CD4-positive, alpha-beta T cell treated with Interleukin-21 for 1 hour (primary cell): ENCODE measurements at regions not wholly inside any gene's neighbourhood (a gene's known extent, or its start where the extent isn't known, plus 50 kb on each side); places are given as distances from the start of the nearest gene placed in this dataset.

Source experiments
- DNase-seq: peaks from one replicate; pipeline ENCODE4 v3.0.0-alpha.2; 2020

DNA sequence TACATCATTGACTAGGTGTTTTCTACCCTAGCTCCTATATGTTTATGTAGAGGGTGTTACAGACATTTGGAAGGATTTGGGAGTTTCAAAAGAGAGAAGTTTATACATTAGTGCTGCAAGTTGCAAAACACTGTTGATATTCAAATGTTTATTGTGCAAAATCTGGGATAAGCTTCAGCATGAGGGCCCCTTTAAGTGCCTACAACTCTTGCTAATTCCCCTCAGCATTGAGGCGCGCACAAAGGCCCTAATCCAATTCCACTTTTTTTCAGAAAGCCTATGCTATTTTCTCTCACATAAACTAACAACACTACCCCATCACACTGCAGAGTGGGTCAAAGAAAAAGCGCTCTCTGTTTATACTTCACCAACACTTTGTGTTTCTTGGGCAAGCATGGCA is 208.0 kb downstream of the NR2F2 start:
- no peak for DNase-seq

DNA sequence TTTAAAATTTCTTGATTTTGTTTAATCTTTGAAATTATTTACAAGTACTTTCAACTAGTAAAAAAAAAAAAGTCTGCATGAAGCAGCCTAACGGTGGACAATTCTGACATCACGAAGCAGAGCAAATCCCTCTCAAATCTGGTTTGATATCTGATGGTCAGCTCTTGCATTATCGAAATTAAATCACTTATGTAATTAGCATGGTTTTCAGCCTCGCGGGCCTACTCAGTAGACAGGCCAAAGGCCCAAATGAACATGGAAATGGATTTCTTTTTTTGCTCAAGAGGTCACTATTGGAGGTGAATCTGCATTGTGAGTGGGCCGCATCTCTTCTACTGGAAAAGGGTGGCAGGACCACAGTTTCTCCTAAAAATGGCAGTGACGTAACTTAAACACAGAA is 209.8 kb downstream of the NR2F2 start:
- no peak for DNase-seq

DNA sequence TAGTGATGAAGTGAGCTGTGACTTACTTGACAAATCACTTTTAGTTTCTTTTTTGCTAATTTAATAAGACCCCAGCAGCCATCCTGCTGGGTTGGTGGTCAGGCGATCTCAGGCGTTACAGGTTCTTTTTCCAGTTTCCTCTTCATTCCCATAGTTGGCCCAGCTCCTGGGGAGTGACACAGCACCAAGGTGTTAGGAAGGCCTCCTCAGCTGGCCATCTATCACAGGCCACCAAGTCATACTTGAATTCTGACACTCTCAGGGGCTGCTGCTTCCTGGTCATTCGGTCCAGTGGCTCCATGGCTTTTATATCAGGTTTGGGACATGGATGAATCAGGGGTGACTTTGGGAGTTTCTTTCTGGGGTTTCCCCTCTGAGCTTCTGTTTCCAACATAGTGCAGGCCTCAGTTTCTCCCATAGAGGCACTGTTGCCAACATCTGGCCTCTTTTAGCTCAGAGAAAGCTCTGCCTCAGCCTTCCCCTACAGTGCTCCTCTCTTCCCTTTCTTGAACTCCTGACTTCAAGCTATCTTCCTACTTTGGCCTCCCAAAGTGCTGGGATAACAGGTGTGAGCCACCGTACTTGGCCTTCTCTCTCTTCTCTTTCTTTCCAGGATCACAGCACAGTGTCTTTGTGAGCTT is 211.8 kb downstream of the NR2F2 start:
- no peak for DNase-seq

DNA sequence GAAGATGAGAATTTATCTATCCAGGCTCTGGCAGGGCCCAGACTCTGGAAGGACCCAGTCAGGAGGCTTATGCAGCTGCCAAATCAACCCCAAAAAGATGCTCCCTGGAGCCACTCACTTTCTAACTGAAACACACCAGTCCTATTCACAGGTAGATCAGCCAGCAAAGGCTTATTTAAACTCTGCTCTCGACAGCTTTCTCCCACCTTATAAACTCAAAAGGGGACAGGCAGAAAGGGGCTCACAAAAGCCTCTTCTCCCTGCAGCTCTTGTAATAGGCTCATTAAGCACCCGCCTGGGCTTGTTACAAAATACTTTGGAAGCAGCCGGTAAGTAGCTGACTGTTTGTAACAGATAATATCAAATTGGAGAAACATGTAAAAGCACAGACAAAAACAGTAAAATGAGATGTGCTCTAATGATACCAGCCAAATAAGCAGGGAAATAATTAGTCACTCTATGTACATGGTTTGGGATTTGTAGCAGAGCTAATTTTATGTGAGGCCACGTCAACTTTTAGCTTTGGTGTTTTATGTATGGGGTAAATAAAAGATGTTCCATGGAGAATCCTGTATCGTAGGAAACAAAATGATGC is 213.8 kb downstream of the NR2F2 start:
- no peak for DNase-seq

DNA sequence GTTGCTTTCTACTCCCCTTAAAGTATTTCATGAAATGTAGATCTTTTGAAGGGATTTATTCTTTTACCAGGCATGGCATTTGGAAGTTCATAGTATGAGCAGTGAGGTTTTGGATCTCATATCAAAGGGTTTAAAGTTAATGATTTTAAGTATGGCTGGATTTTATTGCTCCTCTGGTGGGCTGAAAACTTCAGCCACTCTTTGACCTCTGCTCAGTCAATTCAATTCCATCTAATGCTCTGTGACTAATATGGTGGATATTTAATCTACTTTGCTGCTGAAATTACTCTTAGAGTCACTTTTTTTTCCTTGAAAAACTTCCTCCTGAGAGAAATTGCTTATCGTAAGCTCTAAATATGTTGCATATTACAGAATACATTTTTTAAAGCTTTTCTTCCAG is 218.6 kb downstream of the NR2F2 start:
- DNase-seq: no peak

DNA sequence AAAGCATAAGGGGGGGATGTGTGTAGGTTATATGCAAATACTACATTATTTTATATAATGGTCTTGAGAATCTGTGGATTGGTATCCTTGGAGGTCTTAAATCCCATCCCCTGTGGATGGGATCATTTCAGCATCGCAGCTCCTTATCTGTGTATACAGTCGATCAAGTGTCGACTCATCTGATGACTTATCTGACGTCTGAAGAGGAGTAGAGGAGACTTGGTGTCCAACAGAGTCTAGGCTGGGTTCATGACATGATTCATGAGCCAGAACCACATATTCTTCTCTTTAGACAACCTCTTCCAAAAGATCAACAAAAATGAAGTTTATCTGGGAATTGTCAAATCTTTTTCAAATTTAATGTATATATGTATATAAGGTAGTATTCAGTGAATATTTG is 220.7 kb downstream of the NR2F2 start:
- DNase-seq: no peak

DNA sequence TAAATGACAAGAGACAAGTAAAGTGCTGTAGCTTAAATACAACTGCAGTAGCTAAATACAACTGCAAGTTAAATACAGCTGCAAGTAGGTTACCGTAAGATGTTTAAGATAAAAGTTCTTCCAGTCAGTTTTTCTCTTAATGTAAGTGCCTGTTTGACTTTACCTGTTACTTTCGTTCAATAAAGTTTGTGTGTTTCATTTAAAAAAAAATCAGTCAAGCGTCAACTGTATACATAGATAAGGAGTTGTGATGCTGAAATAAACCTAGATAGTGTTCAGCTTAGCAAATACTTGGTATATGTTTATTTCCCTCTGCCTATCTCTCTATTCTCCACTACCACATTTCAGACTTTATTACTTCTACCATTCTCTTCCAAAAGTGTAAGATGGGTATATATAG is 221.2 kb downstream of the NR2F2 start:
- no peak for DNase-seq

DNA sequence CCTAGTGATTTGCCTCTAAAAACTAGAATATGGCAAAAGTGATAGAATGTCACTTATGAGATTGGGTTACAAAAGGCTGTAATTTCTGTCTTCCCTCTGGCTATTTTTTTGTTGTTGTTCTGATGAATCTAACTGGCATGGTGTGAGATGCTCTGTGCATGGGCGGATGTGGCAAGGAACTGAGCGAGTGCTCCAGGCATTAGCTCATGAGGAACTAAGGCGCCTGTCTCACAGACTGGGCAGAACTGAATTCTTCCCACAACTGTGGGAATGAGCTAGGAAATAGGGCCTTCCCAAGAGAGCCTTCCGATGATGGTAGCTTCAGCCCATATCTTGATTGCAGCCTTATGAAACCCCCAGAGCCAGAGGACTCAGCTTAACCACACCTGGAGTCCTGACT is 222.5 kb downstream of the NR2F2 start:
- DNase-seq: no peak

DNA sequence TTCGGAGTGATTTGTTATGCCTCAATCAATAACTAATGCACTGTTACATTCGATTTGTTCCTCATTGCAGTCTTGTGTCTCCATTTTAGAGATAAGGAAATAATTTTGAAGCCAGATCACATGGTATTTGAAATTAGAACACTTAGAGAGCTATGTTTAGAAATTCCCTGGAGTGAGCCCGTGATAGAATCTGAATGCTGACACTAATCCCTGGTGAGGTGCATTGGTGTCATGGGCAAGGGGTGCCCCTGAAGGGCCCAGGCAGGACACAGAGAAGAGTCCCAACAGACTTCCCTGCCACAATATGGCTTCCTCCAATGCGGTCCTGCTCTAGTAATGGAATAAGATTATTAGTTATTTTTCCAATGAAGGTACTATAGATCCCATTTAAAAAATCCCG is 223.0 kb downstream of the NR2F2 start:
- no peak for DNase-seq

DNA sequence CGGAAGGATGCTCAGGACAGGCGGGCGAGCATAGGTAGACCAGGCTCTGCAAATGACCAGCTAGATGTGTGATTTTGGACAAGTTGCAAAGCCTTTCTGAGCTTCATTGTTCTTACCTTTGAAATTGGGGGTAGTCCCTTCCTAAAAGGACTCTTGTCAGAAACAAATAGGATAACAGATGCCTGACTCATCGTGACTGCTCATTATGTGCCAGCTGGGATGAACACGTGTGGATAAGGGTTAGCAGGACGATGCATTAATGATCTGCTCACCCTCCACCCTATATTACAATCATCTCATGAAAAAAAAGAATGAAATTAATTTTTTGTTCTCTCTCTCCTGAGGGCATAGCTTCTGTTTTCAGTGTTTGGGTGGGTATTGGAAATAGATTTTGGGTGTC is 223.4 kb downstream of the NR2F2 start:
- DNase-seq: no peak

DNA sequence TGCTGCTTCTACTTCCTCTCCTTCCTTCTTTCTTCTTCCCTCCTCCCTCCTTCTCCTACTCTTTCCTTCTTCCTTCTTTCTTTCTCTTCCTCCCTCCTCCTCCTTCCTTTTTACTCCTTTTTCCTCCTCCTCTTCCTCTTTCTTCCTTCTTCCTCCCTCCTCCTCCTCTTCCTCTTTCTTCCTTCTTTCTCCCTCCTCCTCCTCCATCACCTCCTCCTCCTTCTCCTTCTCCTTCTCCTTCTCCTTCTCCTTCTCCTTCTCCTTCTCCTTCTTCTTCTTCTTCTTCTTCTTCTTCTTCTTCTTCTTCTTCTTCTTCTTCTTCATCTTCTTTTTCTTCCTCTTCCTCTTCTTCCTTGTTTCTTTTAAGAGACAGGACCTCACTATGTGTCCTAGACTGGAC is 224.0 kb downstream of the NR2F2 start:
- no peak for DNase-seq

DNA sequence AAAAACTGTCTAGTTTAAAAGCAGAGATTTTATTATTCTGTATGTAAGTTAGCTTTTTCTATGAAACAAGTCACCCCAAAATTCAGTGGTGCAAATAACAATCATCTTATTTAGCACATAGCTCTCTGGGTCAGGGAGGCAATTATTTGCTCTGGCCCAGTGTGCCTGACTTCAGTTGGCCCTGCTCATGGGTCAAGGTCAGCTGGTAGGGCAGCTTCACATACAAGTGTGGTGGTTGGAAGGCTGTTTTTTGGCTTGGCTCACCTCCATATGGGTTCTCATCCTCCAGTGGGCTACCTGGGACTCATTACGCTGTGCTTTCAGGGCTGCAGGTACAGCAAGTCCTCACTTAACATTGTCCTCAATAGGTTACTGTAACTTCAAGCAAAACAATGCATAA is 228.6 kb downstream of the NR2F2 start:
- DNase-seq: no peak

DNA sequence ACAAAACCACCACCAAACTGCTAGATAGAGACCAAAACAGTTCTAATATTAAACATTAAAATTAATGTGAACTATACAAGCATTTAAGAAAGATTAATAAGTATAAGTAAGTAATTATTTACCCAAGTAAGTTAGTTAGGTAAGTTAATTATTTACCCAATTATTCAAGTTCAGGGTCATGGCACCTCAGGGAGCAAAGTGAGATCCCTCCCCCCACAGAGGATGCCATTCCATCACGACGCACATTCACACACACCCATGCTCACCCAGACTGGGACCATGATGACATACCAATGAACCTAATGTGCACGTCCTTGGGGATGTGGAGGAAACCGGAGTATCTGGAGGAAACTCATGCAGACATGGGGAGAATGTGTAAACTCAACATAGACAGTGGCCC is 229.1 kb downstream of the NR2F2 start:
- DNase-seq: no peak

DNA sequence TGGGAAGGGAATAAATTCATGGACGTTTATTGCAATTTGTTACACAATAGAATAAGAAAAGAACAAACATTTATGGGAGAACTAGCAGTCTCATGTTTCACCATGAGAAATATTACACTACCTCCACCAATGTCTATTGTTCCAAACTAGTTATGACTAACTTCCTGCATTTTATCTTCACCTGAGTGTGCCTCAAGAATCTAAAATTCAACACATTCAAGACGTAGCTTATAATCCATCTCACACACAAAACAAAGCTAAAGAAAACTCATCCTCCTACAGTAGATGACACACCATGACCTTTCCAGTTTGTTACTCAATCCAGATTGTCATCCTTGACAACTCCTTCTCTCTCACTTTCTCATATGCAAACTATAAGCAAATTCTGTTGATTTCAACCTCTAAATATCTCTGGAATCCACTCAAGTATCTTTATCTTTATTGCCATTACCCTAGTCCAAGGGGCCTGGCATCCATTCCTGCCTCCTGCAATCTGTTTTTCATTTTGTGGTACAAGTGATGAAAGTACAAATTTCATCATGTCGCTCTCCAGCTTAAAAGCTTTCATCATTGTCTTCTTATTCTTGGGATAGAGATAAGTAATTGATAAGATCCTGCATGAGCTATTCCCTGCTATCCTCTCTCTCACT is 229.9 kb downstream of the NR2F2 start:
- DNase-seq: no peak

DNA sequence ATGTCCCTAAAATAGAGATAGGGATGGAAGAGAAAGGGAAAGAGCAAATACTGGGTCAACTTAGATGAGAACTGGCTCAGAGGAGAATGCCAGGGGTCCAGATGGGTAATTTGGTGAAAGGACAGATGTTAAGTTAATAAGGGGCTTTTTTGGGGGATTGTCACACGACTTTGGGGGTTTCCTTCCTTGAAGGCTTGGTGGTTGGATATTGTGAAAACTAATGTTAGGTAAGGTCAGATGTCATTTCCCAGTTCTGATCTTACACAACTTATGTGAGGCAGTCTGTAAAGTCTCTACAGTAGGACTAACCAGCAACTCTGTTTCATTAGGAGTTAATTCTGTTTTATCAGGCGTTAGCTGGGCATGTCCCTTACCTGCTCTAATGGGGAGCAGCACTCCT is 231.1 kb downstream of the NR2F2 start:
- no peak for DNase-seq

DNA sequence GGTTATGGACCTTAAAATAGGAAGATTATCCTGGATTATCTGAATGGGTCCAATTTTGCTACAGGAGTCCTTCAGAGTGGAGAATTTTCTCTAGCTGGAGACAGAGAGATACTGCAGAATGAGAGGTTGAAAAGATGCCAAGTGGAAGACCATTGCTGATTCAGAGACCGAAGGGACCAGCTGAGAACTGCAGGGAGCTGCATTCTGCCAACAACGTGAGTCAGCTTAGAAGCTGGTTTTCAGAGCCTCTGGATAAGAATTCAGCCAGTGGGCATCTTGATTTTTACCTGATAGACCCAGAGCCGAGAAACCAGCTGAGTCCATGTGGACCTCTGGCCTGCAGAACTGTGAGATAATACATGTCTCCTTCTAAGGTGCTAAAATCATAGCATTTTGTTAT is 234.0 kb downstream of the NR2F2 start:
- no peak for DNase-seq

DNA sequence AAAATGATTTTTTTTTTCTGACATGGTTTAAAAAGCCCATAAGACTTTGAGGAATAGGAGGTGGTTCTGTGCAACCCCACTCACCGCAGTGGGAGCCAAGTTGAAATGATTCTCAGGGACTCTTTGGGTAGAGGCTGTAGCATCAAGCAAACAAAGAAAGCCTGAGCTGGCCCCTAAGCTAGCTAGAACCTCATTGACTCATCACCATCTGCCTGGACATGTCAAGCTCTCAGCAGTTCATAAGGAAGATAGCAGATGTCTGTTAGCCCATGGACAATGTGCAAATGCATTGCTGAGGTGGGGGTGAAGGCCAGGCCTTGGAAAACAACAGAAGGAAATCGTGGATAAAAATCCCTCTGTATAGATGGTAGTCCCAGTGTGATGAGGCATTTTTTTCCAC is 234.8 kb downstream of the NR2F2 start:
- no peak for DNase-seq

DNA sequence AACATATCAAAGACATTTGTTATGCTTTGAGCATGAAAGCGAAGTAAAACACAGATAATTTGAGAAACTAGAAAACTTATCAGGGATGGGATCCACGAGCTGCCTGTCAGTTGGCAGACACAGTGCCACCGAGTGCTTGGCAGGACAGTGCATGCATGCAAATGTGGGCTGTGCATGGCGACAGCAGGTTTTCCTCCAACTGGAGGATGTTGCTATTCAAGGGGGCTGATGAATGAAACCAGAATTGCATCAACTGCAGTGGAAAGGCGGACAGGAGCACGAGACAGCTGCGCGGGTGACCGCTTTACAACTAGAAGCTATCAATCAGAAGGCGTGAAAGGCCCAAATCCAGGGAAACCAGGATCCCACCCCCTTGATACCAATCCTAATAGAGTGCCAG is 244.3 kb downstream of the NR2F2 start:
- DNase-seq: no peak

DNA sequence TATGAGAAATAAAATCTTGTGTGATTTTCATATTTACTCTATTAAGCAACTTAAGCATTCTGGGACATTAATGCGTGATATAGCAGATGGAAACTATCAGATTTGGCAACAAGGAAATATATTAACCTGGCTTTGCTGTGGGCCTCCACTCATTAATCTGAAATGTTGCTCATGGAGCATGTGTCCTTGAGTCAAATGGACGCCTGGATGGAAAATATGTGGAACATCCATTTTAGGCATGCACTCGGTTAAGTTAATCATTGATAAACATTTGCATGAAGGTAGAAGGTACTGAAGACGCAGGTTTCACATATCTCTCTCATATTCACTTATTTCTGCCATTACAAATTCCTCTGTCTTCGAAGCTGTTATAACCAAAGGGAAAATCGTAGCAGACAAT is 246.1 kb downstream of the NR2F2 start:
- DNase-seq: no peak

DNA sequence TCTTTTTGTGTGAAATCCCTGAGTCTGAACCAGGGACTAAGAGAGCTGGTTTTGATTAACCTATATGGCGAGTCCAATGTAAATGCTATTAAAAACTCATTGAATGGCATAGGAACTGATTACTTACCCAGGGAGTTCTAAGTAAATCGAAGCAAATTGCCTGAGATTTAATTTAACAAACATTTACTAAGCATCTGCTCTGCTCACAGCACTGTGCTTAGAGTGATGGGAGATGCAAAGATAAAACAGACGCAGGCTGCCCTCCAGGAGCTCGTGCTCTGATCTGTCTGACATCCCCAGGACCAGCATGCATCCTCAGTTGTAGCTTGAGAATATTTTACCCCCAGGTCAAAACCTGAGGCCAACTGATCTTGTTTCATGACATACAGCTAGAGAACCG is 247.9 kb downstream of the NR2F2 start:
- no peak for DNase-seq

DNA sequence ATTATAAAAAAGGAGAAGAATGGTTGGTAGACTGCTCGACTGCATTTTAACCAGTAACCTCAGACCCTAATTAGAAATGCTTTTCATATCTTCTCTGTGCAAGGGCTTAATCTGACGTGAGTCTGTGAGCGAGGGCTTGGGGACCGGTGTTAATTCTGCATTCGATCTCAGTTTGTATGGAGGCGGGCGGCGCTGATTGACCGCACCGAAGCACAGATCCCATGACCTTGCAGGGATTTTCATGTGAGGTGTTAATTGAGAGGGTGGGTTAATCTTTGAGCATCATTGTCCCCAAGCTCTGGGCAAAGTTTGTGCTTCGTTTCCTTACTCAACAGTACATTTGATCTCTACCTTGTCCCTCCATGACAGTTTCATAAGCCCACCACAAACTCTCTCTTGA is 250.9 kb downstream of the NR2F2 start:
- no peak for DNase-seq

DNA sequence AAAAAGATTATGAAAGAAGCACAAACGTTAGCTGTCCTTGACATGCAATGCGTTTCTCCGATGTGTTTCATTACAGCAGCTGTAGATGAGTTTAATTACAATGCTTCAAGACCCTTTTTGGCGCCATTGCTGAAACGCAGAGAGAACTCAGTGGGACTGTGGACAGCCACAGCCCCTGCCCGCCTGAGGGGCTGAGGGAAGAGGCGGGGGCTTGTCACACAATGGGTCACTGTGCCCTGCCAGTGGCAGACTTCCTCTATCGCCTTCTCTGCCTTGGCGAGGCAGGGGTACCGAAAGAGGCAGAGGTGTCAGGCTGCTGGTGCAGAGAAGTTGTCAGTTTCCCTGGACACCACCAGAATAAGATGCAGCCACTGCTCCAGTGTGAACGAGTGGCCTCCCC is 252.0 kb downstream of the NR2F2 start:
- DNase-seq: no peak

DNA sequence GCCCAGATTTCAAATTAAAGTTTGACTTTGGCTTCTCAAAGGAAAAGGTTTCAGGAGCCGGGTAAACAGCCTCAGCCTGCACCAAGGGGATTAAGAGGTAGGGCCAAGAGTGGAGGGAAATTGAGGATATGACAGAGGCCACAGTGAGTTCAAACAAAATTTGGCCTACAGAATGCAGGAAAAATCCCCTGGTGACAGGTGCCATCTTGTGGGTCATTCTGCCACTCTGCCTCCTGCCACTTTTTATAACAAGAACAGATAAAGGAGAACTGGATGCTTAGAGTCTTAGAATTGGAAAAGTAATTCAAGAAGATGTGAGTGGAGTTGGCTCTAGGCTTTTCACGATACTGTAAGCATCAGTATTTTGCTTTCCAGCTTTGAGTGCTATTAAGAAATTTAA is 253.2 kb downstream of the NR2F2 start:
- DNase-seq: no peak

DNA sequence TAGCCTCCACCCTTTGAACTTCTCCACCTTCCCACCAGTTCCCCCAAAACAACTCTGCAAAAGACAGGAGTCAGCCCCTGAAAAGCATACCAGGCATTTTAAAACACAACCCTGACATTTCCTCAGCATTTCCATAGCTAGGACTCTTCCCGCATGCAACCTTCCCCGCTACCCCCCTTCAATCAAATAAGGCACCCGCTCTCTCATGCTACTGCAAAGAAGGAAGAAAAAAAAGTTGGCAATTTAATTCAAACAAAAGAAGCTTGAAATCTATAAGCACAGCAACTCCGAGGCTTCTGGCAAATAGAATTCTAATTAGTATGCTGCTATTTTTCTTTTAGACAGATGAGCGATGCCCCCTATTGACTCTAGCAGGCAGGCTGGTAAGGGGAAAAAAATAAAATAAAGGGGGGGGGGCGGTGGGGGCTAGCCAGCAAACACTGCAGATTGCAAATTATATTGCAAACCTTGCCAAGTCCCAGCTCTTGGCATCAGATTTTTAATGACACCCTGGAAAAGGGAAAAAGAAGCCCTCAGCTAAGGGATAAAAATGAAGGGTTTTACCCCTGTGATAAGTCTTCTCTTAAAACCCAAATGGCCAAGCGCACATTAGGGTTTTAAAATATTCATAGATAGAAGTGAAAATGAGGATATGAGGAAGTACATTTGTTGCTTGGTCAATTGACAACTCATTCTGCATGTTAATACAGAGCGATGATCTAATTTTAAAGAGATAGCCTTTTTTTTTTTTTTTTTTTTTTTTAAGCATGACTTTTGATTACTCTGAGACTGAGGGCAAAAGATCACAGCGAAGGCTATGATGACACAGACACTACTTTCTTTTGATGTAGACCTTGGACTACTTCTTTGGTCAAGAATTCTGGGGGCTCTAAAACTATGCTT is 255.2 kb downstream of the NR2F2 start:
- DNase-seq: no peak
